Inferior parietal cortex (tissue), 1 donor: ENCODE measurements at regions not wholly inside any gene's neighbourhood (a gene's known extent, or its start where the extent isn't known, plus 50 kb on each side); places are given as distances from the start of the nearest gene placed in this dataset.

ENCODE experiments used
- DNase-seq: peaks from one replicate; pipeline ENCODE4 v3.0.0-alpha.2; 2016; ENCODE audit errors: extremely low spot score

- no peak for DNase-seq
Measured at GRCh38 chr7:106808967-106809635, 56.0 kb upstream of the PIK3CG start.

- DNase-seq = no peak
Measured at GRCh38 chr7:106811472-106811871, 53.6 kb upstream of the PIK3CG start.

- no peak for DNase-seq
Measured at GRCh38 chr7:106812027-106812643, 52.9 kb upstream of the PIK3CG start.

- no peak for DNase-seq
Measured at GRCh38 chr7:106813705-106814305, 51.3 kb upstream of the PIK3CG start.

- DNase-seq = no peak
Measured at GRCh38 chr7:106814887-106815286, 50.2 kb upstream of the PIK3CG start.
